GM23338 (cell line): ENCODE measurements at regions not wholly inside any gene's neighbourhood (a gene's known extent, or its start where the extent isn't known, plus 50 kb on each side); places are given as distances from the start of the nearest gene placed in this dataset.

Experiments
- ATAC-seq: fragments of 200-7000 bp; cut with Tn5 transposase; 3 replicates; pipeline ENCODE4 v1.9.1; 2020
- DNase-seq: peaks from one replicate; pipeline ENCODE4 v3.0.0-alpha.2; 2015; ENCODE audit warnings: low spot score
- H2AFZ ChIP-seq: fragments of 200-600 bp; sonication (generic); 2 replicates; pipeline ENCODE4 v1.8.0; 2016; ENCODE audit warnings: antibody characterized with exemption, mild to moderate bottlenecking, moderate library complexity
- H3F3A ChIP-seq: fragments of 200-600 bp; sonication (generic); replicated peaks from 2 replicates; pipeline ENCODE4 v1.8.0; 2017; ENCODE audit warnings: antibody characterized with exemption, mixed run types, low read depth
- H3K27ac ChIP-seq: fragments of 200-600 bp; sonication (generic); 2 replicates; pipeline ENCODE4 v1.6.1; 2016; ENCODE audit warnings: low read depth
- H3K27me3 ChIP-seq: fragments of 200-600 bp; sonication (generic); 2 replicates; pipeline ENCODE4 v1.8.0; 2016; ENCODE audit warnings: mild to moderate bottlenecking, mixed run types, moderate library complexity; ENCODE audit not compliant: insufficient read depth
- H3K36me3 ChIP-seq: fragments of 200-600 bp; sonication (generic); 2 replicates; pipeline ENCODE4 v1.8.0; 2016; ENCODE audit warnings: mild to moderate bottlenecking; ENCODE audit not compliant: insufficient read depth
- H3K4me1 ChIP-seq: fragments of 200-600 bp; sonication (generic); 2 replicates; pipeline ENCODE4 v1.8.0; 2016; ENCODE audit warnings: mild to moderate bottlenecking, moderate library complexity; ENCODE audit not compliant: insufficient read depth
- H3K4me2 ChIP-seq: fragments of 200-600 bp; sonication (generic); 2 replicates; pipeline ENCODE4 v1.7.1; 2017; ENCODE audit warnings: mixed run types
- H3K4me3 ChIP-seq: fragments of 200-600 bp; sonication (generic); 2 replicates; pipeline ENCODE4 v1.6.1; 2016; ENCODE audit warnings: mixed run types
- H3K79me2 ChIP-seq: fragments of 200-600 bp; sonication (generic); replicated peaks from 2 replicates; pipeline ENCODE4 v1.8.0; 2017; ENCODE audit warnings: mild to moderate bottlenecking; ENCODE audit not compliant: insufficient read depth
- H3K9me2 ChIP-seq: fragments of 200-600 bp; sonication (generic); 2 replicates; pipeline ENCODE4 v1.8.0; 2017; ENCODE audit not compliant: insufficient read depth
- H4K20me1 ChIP-seq: fragments of 200-600 bp; sonication (generic); replicated peaks from 2 replicates; pipeline ENCODE4 v1.8.0; 2017; ENCODE audit warnings: mild to moderate bottlenecking; ENCODE audit not compliant: insufficient read depth
- H3K27ac Mint-ChIP-seq: 2 replicates; pipeline ENCODE4 v1.8.0; 2020; ENCODE audit warnings: inconsistent platforms, mild to moderate bottlenecking, moderate library complexity, mixed read lengths
- H3K27me3 Mint-ChIP-seq: 3 replicates; pipeline ENCODE4 v1.8.0; 2022; ENCODE audit warnings: low read depth, mild to moderate bottlenecking, moderate library complexity, mixed read lengths, inconsistent platforms; ENCODE audit not compliant: insufficient read depth, poor library complexity
- H3K36me3 Mint-ChIP-seq: 3 replicates; pipeline ENCODE4 v1.8.0; 2021; ENCODE audit warnings: low read depth, mild to moderate bottlenecking, inconsistent platforms, moderate library complexity, mixed read lengths
- H3K4me1 Mint-ChIP-seq: 3 replicates; pipeline ENCODE4 v1.8.0; 2020; ENCODE audit warnings: mild to moderate bottlenecking, inconsistent platforms, mixed read lengths
- H3K4me3 Mint-ChIP-seq: 3 replicates; pipeline ENCODE4 v1.8.0; 2021; ENCODE audit warnings: moderate library complexity, mild to moderate bottlenecking, inconsistent platforms, mixed read lengths
- H3K9me3 Mint-ChIP-seq: 3 replicates; pipeline ENCODE4 v1.8.0; 2020; ENCODE audit warnings: moderate library complexity, mild to moderate bottlenecking, inconsistent platforms, mixed read lengths
- CREB1 ChIP-seq: fragments of 250-450 bp; sonication (Bioruptor Pico); IDR thresholded peaks from 2 replicates; pipeline ENCODE4 v1.5.0; 2020; ENCODE audit warnings: low read depth, mild to moderate bottlenecking, moderate library complexity
- EZH2 ChIP-seq: fragments of 200-600 bp; sonication (generic); IDR thresholded peaks from one replicate; pipeline ENCODE4 v1.8.0; 2017; ENCODE audit warnings: antibody characterized with exemption, mild to moderate bottlenecking, low read depth; ENCODE audit not compliant: unreplicated experiment
- EZH2phosphoT487 ChIP-seq: fragments of 200-600 bp; sonication (generic); IDR thresholded peaks from one replicate; pipeline ENCODE4 v1.8.1; 2018; ENCODE audit warnings: antibody characterized with exemption; ENCODE audit not compliant: unreplicated experiment
- NANOG ChIP-seq: IDR thresholded peaks from 2 replicates; pipeline ENCODE4 v1.6.1; 2016; ENCODE audit warnings: antibody characterized with exemption, borderline replicate concordance
- POLR2AphosphoS5 ChIP-seq: IDR thresholded peaks from 2 replicates; pipeline ENCODE4 v1.6.1; 2016; ENCODE audit warnings: antibody characterized with exemption, low read depth
- STAT1 ChIP-seq: IDR thresholded peaks from one replicate; pipeline ENCODE4 v1.6.1; 2016; ENCODE audit warnings: antibody characterized with exemption; ENCODE audit not compliant: unreplicated experiment
- ZNF114 ChIP-seq: fragments of 250-450 bp; sonication (Bioruptor Pico); IDR thresholded peaks from 2 replicates; pipeline ENCODE4 v1.5.0; 2020; ENCODE audit warnings: mild to moderate bottlenecking, moderate library complexity
- ZNF331 ChIP-seq: fragments of 250-450 bp; sonication (Bioruptor Pico); IDR thresholded peaks from 2 replicates; pipeline ENCODE4 v1.5.0; 2020; ENCODE audit warnings: low read depth, mild to moderate bottlenecking, moderate library complexity
- TF ChIP-seq, protein P1 (sequence below), 2 experiments: fragments of 200-600 bp in 1 of 2; sonication (generic) in 1 of 2; conservative IDR thresholded peaks; 2 replicates each; pipeline versions ENCODE4 v1.5.1 to v1.6.1; 2016 to 2017; ENCODE audit warnings: antibody characterized with exemption in 2 of 2, low read depth in 2 of 2, mild to moderate bottlenecking in 2 of 2, moderate library complexity in 1 of 2
- TF ChIP-seq, protein P2 (sequence below): IDR thresholded peaks from one replicate; pipeline ENCODE4 v1.6.1; 2018; ENCODE audit warnings: antibody characterized with exemption; ENCODE audit not compliant: unreplicated experiment
- TF ChIP-seq, protein P3 (sequence below): IDR thresholded peaks from 2 replicates; pipeline ENCODE4 v1.6.1; 2016; ENCODE audit warnings: antibody characterized with exemption

DNA sequence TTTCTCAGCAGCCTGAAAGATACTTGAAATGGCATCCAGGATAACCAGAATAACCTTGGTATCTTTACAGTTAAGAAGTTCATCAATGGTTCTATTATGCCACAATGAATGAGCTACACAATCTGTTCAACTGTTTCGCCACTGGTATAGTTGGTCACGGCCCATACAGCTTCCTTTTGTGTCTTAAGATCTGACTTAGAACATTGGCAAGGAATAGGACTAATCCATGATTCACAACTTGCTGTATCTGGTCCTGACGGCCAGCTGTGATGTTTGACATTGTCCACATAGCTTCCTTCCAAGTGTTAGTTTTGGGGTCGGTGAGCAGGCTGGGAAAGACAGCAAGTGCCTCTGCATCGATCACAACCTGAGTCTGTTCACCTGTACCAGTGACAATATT is 113.3 kb upstream of the RAD23B start (continued):
- TF ChIP-seq, protein P1, sequence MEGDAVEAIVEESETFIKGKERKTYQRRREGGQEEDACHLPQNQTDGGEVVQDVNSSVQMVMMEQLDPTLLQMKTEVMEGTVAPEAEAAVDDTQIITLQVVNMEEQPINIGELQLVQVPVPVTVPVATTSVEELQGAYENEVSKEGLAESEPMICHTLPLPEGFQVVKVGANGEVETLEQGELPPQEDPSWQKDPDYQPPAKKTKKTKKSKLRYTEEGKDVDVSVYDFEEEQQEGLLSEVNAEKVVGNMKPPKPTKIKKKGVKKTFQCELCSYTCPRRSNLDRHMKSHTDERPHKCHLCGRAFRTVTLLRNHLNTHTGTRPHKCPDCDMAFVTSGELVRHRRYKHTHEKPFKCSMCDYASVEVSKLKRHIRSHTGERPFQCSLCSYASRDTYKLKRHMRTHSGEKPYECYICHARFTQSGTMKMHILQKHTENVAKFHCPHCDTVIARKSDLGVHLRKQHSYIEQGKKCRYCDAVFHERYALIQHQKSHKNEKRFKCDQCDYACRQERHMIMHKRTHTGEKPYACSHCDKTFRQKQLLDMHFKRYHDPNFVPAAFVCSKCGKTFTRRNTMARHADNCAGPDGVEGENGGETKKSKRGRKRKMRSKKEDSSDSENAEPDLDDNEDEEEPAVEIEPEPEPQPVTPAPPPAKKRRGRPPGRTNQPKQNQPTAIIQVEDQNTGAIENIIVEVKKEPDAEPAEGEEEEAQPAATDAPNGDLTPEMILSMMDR (conservative IDR thresholded peaks at IDR 0.05; ENCODE audit: low read depth in 2 of 2), result no peak
- no peak for TF ChIP-seq ZNF331
- TF ChIP-seq POLR2AphosphoS5, result no peak
- TF ChIP-seq EZH2phosphoT487, result no peak
- no peak for TF ChIP-seq ZNF114 (CRISPR knock-in tag)
- TF ChIP-seq, protein P2, sequence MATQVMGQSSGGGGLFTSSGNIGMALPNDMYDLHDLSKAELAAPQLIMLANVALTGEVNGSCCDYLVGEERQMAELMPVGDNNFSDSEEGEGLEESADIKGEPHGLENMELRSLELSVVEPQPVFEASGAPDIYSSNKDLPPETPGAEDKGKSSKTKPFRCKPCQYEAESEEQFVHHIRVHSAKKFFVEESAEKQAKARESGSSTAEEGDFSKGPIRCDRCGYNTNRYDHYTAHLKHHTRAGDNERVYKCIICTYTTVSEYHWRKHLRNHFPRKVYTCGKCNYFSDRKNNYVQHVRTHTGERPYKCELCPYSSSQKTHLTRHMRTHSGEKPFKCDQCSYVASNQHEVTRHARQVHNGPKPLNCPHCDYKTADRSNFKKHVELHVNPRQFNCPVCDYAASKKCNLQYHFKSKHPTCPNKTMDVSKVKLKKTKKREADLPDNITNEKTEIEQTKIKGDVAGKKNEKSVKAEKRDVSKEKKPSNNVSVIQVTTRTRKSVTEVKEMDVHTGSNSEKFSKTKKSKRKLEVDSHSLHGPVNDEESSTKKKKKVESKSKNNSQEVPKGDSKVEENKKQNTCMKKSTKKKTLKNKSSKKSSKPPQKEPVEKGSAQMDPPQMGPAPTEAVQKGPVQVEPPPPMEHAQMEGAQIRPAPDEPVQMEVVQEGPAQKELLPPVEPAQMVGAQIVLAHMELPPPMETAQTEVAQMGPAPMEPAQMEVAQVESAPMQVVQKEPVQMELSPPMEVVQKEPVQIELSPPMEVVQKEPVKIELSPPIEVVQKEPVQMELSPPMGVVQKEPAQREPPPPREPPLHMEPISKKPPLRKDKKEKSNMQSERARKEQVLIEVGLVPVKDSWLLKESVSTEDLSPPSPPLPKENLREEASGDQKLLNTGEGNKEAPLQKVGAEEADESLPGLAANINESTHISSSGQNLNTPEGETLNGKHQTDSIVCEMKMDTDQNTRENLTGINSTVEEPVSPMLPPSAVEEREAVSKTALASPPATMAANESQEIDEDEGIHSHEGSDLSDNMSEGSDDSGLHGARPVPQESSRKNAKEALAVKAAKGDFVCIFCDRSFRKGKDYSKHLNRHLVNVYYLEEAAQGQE, result no peak
- no peak for TF ChIP-seq NANOG
- no peak for TF ChIP-seq STAT1
- TF ChIP-seq, protein P3, sequence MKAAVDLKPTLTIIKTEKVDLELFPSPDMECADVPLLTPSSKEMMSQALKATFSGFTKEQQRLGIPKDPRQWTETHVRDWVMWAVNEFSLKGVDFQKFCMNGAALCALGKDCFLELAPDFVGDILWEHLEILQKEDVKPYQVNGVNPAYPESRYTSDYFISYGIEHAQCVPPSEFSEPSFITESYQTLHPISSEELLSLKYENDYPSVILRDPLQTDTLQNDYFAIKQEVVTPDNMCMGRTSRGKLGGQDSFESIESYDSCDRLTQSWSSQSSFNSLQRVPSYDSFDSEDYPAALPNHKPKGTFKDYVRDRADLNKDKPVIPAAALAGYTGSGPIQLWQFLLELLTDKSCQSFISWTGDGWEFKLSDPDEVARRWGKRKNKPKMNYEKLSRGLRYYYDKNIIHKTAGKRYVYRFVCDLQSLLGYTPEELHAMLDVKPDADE, result no peak
- TF ChIP-seq CREB1 (CRISPR knock-in tag), result no peak

DNA sequence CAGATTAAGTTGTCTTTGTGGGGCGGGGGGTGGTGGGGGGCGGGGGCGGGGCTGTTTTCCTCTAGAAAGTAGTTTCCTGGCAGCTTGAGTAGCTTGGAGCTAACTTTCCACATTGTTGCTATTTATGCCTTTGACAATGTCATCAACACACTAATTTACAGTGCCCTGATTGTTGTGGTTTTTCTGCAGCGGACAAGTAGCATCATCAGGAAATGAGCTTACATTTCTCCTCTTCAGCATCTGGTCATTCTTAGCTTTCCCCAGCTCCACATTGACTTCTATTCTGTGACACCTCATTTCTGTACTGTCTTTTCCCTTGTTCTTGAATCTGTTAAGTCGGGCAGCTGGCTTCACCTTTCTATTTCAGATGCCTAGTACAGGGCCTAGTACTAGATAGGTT is 112.3 kb upstream of the RAD23B start:
- no peak overlapping the region for H3K4me2 ChIP-seq
- H3K27ac Mint-ChIP-seq, result no peak overlapping the region
- no peaks in the 10 kb centered on the region for H3K4me1 ChIP-seq
- H4K20me1 ChIP-seq, result no peaks in the 10 kb centered on the region
- ATAC-seq (no peak), DNase-seq (no peak)
- no peaks in the 10 kb centered on the region for H3K4me1 Mint-ChIP-seq
- H3K36me3 Mint-ChIP-seq, result no peaks in the 10 kb centered on the region; the same call in 2 of the 3 replicates
- no peaks in the 10 kb centered on the region for H3F3A ChIP-seq
- no peaks in the 10 kb centered on the region for H3K36me3 ChIP-seq
- no peaks in the 10 kb centered on the region for H3K9me2 ChIP-seq
- H3K79me2 ChIP-seq, result no peaks in the 10 kb centered on the region
- H3K4me3 Mint-ChIP-seq, result no peak overlapping the region
- H3K4me3 ChIP-seq, result no peak overlapping the region
- no peaks in the 10 kb centered on the region for H3K27me3 ChIP-seq
- no peaks in the 10 kb centered on the region for H3K9me3 Mint-ChIP-seq
- no peak overlapping the region for H3K27ac ChIP-seq
- no peaks in the 10 kb centered on the region for H3K27me3 Mint-ChIP-seq
- H2AFZ ChIP-seq, result no peak overlapping the region
- TF ChIP-seq, protein P2, result no peak
- TF ChIP-seq ZNF331 (no peak), EZH2 (no peak), NANOG (no peak), EZH2phosphoT487 (no peak)
- TF ChIP-seq, protein P1 (conservative IDR thresholded peaks at IDR 0.05; ENCODE audit: low read depth in 2 of 2), result no peak
- TF ChIP-seq, protein P3, result no peak
